ENCODE measurements at regions not wholly inside any gene's neighbourhood (a gene's known extent, or its start where the extent isn't known, plus 50 kb on each side); places are given as distances from the start of the nearest gene placed in this dataset.
"Not testable (repeated sequence)": the region's sequence is repeated elsewhere in the genome, so short reads cannot be mapped to it uniquely, and the experiment has no call there.

GRCh38 chr1:149275802-149276201 is 172.5 kb upstream of the NBPF9 start:
- DNase-seq (ENCODE audit: low read depth), result not testable (repeated sequence)

GRCh38 chr1:149276496-149276895 is 173.1 kb upstream of the NBPF9 start:
- DNase-seq (ENCODE audit: low read depth), result not testable (repeated sequence)

- not testable (repeated sequence) for DNase-seq (ENCODE audit: low read depth)
Measured at GRCh38 chr1:149278156-149278555, 174.8 kb upstream of the NBPF9 start.

GRCh38 chr1:149279015-149279414 is 175.7 kb upstream of the NBPF9 start:
- DNase-seq (ENCODE audit: low read depth), result not testable (repeated sequence)

- not testable (repeated sequence) for DNase-seq (ENCODE audit: low read depth)
Measured at GRCh38 chr1:149279512-149279911, 176.2 kb upstream of the NBPF9 start.

- not testable (repeated sequence) for DNase-seq (ENCODE audit: low read depth)
Measured at GRCh38 chr1:149284773-149285172, 181.4 kb upstream of the NBPF9 start.

GRCh38 chr1:149285205-149285604 is 181.9 kb upstream of the NBPF9 start:
- DNase-seq (ENCODE audit: low read depth), result not testable (repeated sequence)

- DNase-seq (ENCODE audit: low read depth), result not testable (repeated sequence)
Measured at GRCh38 chr1:149285638-149286037, 182.3 kb upstream of the NBPF9 start.

GRCh38 chr1:149288580-149288979 is 185.2 kb upstream of the NBPF9 start:
- DNase-seq (ENCODE audit: low read depth), result not testable (repeated sequence)

- DNase-seq (ENCODE audit: low read depth), result not testable (repeated sequence)
Measured at GRCh38 chr1:149300478-149301218, 174.2 kb upstream of the NBPF19 start.

- not testable (repeated sequence) for DNase-seq (ENCODE audit: low read depth)
Measured at GRCh38 chr1:149301282-149301681, 173.6 kb upstream of the NBPF19 start.

- DNase-seq (ENCODE audit: low read depth), result not testable (repeated sequence)
Measured at GRCh38 chr1:149304796-149305195, 170.0 kb upstream of the NBPF19 start.

GRCh38 chr1:149307640-149308039 is 167.2 kb upstream of the NBPF19 start:
- DNase-seq (ENCODE audit: low read depth), result not testable (repeated sequence)

GRCh38 chr1:149314921-149315320 is 159.9 kb upstream of the NBPF19 start:
- not testable (repeated sequence) for DNase-seq (ENCODE audit: low read depth)

GRCh38 chr1:149320971-149321731 is 153.7 kb upstream of the NBPF19 start:
- not testable (repeated sequence) for DNase-seq (ENCODE audit: low read depth)

- DNase-seq (ENCODE audit: low read depth), result not testable (repeated sequence)
Measured at GRCh38 chr1:149321732-149322016, 153.2 kb upstream of the NBPF19 start.

- DNase-seq (ENCODE audit: low read depth), result not testable (repeated sequence)
Measured at GRCh38 chr1:149330081-149330335, 144.8 kb upstream of the NBPF19 start.

- DNase-seq (ENCODE audit: low read depth), result not testable (repeated sequence)
Measured at GRCh38 chr1:149336082-149336481, 138.8 kb upstream of the NBPF19 start.

GRCh38 chr1:149338221-149338691 is 136.6 kb upstream of the NBPF19 start:
- DNase-seq (ENCODE audit: low read depth), result not testable (repeated sequence)

- not testable (repeated sequence) for DNase-seq (ENCODE audit: low read depth)
Measured at GRCh38 chr1:149338698-149339097, 136.1 kb upstream of the NBPF19 start.

- not testable (repeated sequence) for DNase-seq (ENCODE audit: low read depth)
Measured at GRCh38 chr1:149349448-149349847, 125.4 kb upstream of the NBPF19 start.

GRCh38 chr1:149352205-149352604 is 122.6 kb upstream of the NBPF19 start:
- not testable (repeated sequence) for DNase-seq (ENCODE audit: low read depth)

GRCh38 chr1:149354579-149354978 is 120.3 kb upstream of the NBPF19 start:
- not testable (repeated sequence) for DNase-seq (ENCODE audit: low read depth)

Data from LHCN-M2 (cell line).